ENCODE measurements at regions not wholly inside any gene's neighbourhood (a gene's known extent, or its start where the extent isn't known, plus 50 kb on each side); places are given as distances from the start of the nearest gene placed in this dataset.

DNA sequence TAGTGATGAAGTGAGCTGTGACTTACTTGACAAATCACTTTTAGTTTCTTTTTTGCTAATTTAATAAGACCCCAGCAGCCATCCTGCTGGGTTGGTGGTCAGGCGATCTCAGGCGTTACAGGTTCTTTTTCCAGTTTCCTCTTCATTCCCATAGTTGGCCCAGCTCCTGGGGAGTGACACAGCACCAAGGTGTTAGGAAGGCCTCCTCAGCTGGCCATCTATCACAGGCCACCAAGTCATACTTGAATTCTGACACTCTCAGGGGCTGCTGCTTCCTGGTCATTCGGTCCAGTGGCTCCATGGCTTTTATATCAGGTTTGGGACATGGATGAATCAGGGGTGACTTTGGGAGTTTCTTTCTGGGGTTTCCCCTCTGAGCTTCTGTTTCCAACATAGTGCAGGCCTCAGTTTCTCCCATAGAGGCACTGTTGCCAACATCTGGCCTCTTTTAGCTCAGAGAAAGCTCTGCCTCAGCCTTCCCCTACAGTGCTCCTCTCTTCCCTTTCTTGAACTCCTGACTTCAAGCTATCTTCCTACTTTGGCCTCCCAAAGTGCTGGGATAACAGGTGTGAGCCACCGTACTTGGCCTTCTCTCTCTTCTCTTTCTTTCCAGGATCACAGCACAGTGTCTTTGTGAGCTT, 211.8 kb downstream of the NR2F2 start:
- Histone ChIP-seq H3K4me3 (replicated peaks in 1 of 3; ENCODE audit: insufficient read depth in 1 of 3, low read depth in 1 of 3, low read length in 3 of 3) (no peak overlapping the region), H3K27me3 (ENCODE audit: control insufficient read depth in 2 of 2, insufficient read depth in 2 of 2, low read length in 2 of 2) (peaks cover 0 to 2% of the 10 kb centered on the region in 2 experiments), H3K79me2 (ENCODE audit: control insufficient read depth, insufficient read depth, low read length) (no peaks in the 10 kb centered on the region), H3K27ac (ENCODE audit: insufficient read depth, low read depth, low read length) (no peak overlapping the region), H3K4me1 (ENCODE audit: control insufficient read depth, extremely low read depth, insufficient read depth, low read length) (no peaks in the 10 kb centered on the region), H3K9ac (replicated peaks; ENCODE audit: extremely low read depth, insufficient read depth, low read length) (no peak overlapping the region), H3K36me3 (ENCODE audit: control insufficient read depth in 2 of 2, extremely low read depth in 1 of 2, insufficient read depth in 2 of 2, low read length in 2 of 2) (no peaks in the 10 kb centered on the region), H4K20me1 (replicated peaks; ENCODE audit: control insufficient read depth, extremely low read depth, insufficient read depth, low read length) (no peaks in the 10 kb centered on the region), H3K9me3 (replicated peaks; ENCODE audit: control insufficient read depth, insufficient read depth, low read length) (no peaks in the 10 kb centered on the region), H3K4me2 (ENCODE audit: insufficient read depth, low read length) (no peak overlapping the region), H3K9me1 (replicated peaks; ENCODE audit: control insufficient read depth, extremely low read depth, insufficient read depth, low read length) (no peaks in the 10 kb centered on the region), H2AFZ (ENCODE audit: low read depth, low read length) (no peak overlapping the region)
- no peak for DNase-seq (ENCODE audit: low read depth, low spot score)
- CTCF ChIA-PET = interaction anchor here (1.0 to 1.4 kb wide), 3 partner anchors 10 to 44 kb away, joined by 3 to 4 read pairs (median 3); no protein-coding TSS in a partner anchor
- TF ChIP-seq, protein P1, sequence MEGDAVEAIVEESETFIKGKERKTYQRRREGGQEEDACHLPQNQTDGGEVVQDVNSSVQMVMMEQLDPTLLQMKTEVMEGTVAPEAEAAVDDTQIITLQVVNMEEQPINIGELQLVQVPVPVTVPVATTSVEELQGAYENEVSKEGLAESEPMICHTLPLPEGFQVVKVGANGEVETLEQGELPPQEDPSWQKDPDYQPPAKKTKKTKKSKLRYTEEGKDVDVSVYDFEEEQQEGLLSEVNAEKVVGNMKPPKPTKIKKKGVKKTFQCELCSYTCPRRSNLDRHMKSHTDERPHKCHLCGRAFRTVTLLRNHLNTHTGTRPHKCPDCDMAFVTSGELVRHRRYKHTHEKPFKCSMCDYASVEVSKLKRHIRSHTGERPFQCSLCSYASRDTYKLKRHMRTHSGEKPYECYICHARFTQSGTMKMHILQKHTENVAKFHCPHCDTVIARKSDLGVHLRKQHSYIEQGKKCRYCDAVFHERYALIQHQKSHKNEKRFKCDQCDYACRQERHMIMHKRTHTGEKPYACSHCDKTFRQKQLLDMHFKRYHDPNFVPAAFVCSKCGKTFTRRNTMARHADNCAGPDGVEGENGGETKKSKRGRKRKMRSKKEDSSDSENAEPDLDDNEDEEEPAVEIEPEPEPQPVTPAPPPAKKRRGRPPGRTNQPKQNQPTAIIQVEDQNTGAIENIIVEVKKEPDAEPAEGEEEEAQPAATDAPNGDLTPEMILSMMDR (IDR thresholded peaks at IDR 0.05; ENCODE audit: extremely low read depth in 1 of 2, insufficient read depth in 1 of 2, low read depth in 1 of 2, low read length in 2 of 2) = no peak
- TF ChIP-seq MYC (IDR thresholded peaks at IDR 0.05; ENCODE audit: low read depth, low read length) = no peak
- no peak for TF ChIP-seq EZH2 (IDR thresholded peaks at IDR 0.05; ENCODE audit: borderline replicate concordance, low read depth, low read length, severe bottlenecking)
- POLR2A ChIA-PET = interaction anchor here (0.6 kb wide), 1 partner anchor 27 kb away, joined by 3 read pairs; no protein-coding TSS in a partner anchor
- no TSS peak for BruUV-seq (replicated peaks)
- intact Hi-C loops (cut with micrococcal nuclease) (no loop called here), dilution Hi-C loops (cut with MboI; ENCODE audit: extremely low pct_ligation_motif_present, low sequenced_read_pairs) (no loop called here)
- FAIRE-seq = no peak

DNA sequence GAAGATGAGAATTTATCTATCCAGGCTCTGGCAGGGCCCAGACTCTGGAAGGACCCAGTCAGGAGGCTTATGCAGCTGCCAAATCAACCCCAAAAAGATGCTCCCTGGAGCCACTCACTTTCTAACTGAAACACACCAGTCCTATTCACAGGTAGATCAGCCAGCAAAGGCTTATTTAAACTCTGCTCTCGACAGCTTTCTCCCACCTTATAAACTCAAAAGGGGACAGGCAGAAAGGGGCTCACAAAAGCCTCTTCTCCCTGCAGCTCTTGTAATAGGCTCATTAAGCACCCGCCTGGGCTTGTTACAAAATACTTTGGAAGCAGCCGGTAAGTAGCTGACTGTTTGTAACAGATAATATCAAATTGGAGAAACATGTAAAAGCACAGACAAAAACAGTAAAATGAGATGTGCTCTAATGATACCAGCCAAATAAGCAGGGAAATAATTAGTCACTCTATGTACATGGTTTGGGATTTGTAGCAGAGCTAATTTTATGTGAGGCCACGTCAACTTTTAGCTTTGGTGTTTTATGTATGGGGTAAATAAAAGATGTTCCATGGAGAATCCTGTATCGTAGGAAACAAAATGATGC, 213.8 kb downstream of the NR2F2 start:
- Histone ChIP-seq H4K20me1 (replicated peaks; ENCODE audit: control insufficient read depth, extremely low read depth, insufficient read depth, low read length) (no peaks in the 10 kb centered on the region), H3K27ac (ENCODE audit: insufficient read depth, low read depth, low read length) (no peak overlapping the region), H3K4me2 (ENCODE audit: insufficient read depth, low read length) (no peak overlapping the region), H3K79me2 (ENCODE audit: control insufficient read depth, insufficient read depth, low read length) (no peaks in the 10 kb centered on the region), H3K9me1 (replicated peaks; ENCODE audit: control insufficient read depth, extremely low read depth, insufficient read depth, low read length) (no peaks in the 10 kb centered on the region), H3K27me3 (ENCODE audit: control insufficient read depth in 2 of 2, insufficient read depth in 2 of 2, low read length in 2 of 2) (peaks cover 0 to 2% of the 10 kb centered on the region in 2 experiments), H3K9me3 (replicated peaks; ENCODE audit: control insufficient read depth, insufficient read depth, low read length) (no peaks in the 10 kb centered on the region), H3K9ac (replicated peaks; ENCODE audit: extremely low read depth, insufficient read depth, low read length) (no peak overlapping the region), H3K4me1 (ENCODE audit: control insufficient read depth, extremely low read depth, insufficient read depth, low read length) (no peaks in the 10 kb centered on the region), H2AFZ (ENCODE audit: low read depth, low read length) (no peak overlapping the region), H3K4me3 (replicated peaks in 1 of 3; ENCODE audit: insufficient read depth in 1 of 3, low read depth in 1 of 3, low read length in 3 of 3) (no peak overlapping the region), H3K36me3 (ENCODE audit: control insufficient read depth in 2 of 2, extremely low read depth in 1 of 2, insufficient read depth in 2 of 2, low read length in 2 of 2) (no peaks in the 10 kb centered on the region)
- FAIRE-seq (no peak), DNase-seq (ENCODE audit: low read depth, low spot score) (no peak)
- ChIA-PET CTCF (no interaction called here), POLR2A (no interaction called here)
- BruUV-seq (replicated peaks) = no TSS peak
- intact Hi-C loops (cut with micrococcal nuclease) (no loop called here), dilution Hi-C loops (cut with MboI; ENCODE audit: extremely low pct_ligation_motif_present, low sequenced_read_pairs) (no loop called here)
- TF ChIP-seq, protein P2, sequence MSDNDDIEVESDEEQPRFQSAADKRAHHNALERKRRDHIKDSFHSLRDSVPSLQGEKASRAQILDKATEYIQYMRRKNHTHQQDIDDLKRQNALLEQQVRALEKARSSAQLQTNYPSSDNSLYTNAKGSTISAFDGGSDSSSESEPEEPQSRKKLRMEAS (IDR thresholded peaks at IDR 0.05; ENCODE audit: insufficient read depth, insufficient read length) = no peak
- TF ChIP-seq JUN (IDR thresholded peaks at IDR 0.05; ENCODE audit: borderline replicate concordance, insufficient read depth, insufficient read length, low read depth) (no peak), POLR2A (IDR thresholded peaks at IDR 0.05; ENCODE audit: low read depth, low read length) (no peak), POLR2AphosphoS5 (IDR thresholded peaks at IDR 0.05; ENCODE audit: insufficient read depth, low read depth, low read length) (no peak), MYC (IDR thresholded peaks at IDR 0.05; ENCODE audit: low read depth, low read length) (no peak), FOS (IDR thresholded peaks at IDR 0.05; ENCODE audit: borderline replicate concordance, insufficient read depth, low read length) (no peak)
- TF ChIP-seq, protein P1 (IDR thresholded peaks at IDR 0.05; ENCODE audit: extremely low read depth in 1 of 2, insufficient read depth in 1 of 2, low read depth in 1 of 2, low read length in 2 of 2) = no peak

All from endothelial cell of umbilical vein (primary cell).